ENCODE measurements at regions not wholly inside any gene's neighbourhood (a gene's known extent, or its start where the extent isn't known, plus 50 kb on each side); places are given as distances from the start of the nearest gene placed in this dataset.

DNA sequence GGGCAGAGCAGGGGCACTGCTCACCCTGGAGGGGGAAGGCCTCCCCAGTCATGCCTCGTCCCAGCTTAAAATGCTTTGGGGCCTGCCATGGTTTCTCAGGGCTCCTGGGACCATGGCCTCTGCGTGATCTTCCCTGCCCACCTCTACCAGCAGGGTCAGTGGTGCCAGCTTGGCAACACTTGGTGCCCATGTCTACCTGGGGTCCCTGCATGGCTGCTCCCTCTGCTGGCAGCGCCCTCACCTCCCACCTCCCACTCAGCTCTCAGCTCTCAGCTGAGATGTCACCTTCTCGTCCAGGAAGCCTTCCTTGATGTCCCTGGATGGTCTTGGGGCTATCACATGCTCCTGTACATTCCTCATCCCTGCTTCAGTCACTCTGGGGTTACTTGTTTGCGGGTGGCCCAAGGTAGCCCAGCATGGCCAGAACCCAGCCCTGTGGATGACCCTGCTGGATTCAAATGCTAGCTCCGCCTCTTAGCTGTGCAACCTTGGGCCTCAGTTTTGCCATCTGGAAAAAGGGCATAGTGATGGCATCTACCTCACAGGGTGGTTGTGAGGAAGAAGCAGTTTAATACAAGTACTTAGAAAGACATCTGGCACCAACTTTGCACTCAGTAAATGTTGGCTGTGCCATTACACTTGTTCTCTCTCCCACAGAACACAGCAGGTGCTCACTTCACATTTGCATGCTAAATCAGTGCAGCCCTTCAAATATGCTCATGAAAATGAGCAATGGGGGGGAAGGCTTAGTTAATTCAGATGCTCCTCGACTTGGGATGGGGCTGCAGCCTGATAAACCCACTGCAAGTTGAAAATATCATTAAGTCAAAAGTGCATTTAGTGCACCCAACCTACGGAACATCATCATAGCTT is 53.5 kb upstream of the PTPN1 start:
- DNase-seq, result no peak
- Histone ChIP-seq H3K27ac (no peak overlapping the region), H3K27me3 (peaks cover 5% of the 10 kb centered on the region; the same call in 1 of the 2 replicates), H3K36me3 (no peaks in the 10 kb centered on the region), H3K4me3 (no peak overlapping the region), H3K9me3 (replicated peaks) (no peaks in the 10 kb centered on the region), H3K4me1 (no peaks in the 10 kb centered on the region; the same call in 1 of the 2 replicates)

- H3K4me3 ChIP-seq, result no peak overlapping the region
- no peak for DNase-seq
- H3K27ac ChIP-seq, result no peak overlapping the region
- H3K4me1 ChIP-seq, result no peaks in the 10 kb centered on the region
- no peaks in the 10 kb centered on the region for H3K9me3 ChIP-seq (replicated peaks)
- no peaks in the 10 kb centered on the region for H3K36me3 ChIP-seq
- no peaks in the 10 kb centered on the region for H3K27me3 ChIP-seq
Observed at GRCh38 chr20:50459124-50459918, 50.9 kb upstream of the PTPN1 start.

DNA sequence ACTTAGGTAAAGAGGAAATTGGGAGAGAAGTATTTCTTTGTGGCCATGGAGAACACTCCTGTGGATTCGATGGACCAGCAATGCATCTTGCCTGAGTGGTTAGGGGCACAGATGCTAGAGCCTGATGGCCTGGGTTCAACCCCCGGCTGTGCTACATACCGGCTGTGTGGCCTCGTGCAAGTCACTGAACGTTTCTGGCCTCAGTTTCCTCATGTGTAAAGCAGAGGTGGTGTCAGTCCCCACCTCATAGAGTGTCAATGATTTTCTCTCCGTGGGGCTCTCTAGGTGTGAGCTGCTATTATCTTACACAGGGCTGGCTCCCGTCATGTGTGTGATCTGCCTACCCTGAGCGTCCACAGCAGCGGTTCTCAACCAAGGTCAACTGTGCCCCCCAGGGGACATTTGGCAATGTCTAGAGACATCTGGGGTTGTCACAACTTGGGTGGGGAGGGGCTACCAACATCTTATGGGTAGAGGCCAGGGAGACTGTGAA is 50.0 kb upstream of the PTPN1 start:
- Histone ChIP-seq H3K4me1 (no peaks in the 10 kb centered on the region), H3K36me3 (no peaks in the 10 kb centered on the region), H3K27me3 (0 out of 2 replicates have a peak, but pooled peaks cover 4% of the 10 kb centered on the region), H3K9me3 (replicated peaks) (no peaks in the 10 kb centered on the region), H3K4me3 (no peak overlapping the region), H3K27ac (no peak overlapping the region)
- DNase-seq, result no peak

All from SJCRH30 (cell line).